K562 (cell line): ENCODE measurements at regions not wholly inside any gene's neighbourhood (a gene's known extent, or its start where the extent isn't known, plus 50 kb on each side); places are given as distances from the start of the nearest gene placed in this dataset.

Source experiments
- ATAC-seq: fragments of 200-7000 bp; cut with Tn5 transposase; 3 replicates; pipeline ENCODE4 v1.9.1; 2020; ENCODE audit warnings: moderate library complexity
- BruUV-seq: library from RNA; stranded (reverse); fragments of 400-500 nt; replicated peaks from 2 replicates; lab custom pipeline; 2021; lab: Mats Ljungman, UMichigan
- CTCF ChIA-PET: fragments of 300-600 bp; formaldehyde crosslinking; extraction: SDS; loops from one replicate; lab custom pipeline; 2021; ENCODE audit warnings: low intra/inter-chr PET ratio; lab: Yijun Ruan, JAX
- POLR2A ChIA-PET: fragments of 300-600, 350-650 bp; sonication (Branson Sonifier 250); formaldehyde crosslinking; extraction: SDS; loops from one replicate; lab custom pipeline; 2021; ENCODE audit warnings: antibody characterized with exemption, inconsistent platforms; lab: Yijun Ruan, JAX
- DNase-seq, 4 experiments: peaks; one replicate each; pipeline versions ENCODE4 v3.0.0 to v3.0.0-alpha.2; 2011 to 2018; ENCODE audit warnings: low spot score in 3 of 4, mixed read lengths in 3 of 4; ENCODE audit errors: extremely low read depth in 1 of 4
- FAIRE-seq: peaks from 2 replicates; lab custom pipeline; 2011; peaks lifted over from hg19 to GRCh38; lab: Jason Lieb, UNC
- H2AFZ ChIP-seq: 2 replicates; pipeline ENCODE4 v1.6.0; 2011; ENCODE audit warnings: low read depth, low read length, control low read depth, inconsistent platforms
- H3K27ac ChIP-seq: fragments of 200-600 bp; 3 replicates; pipeline ENCODE4 v1.8.0; 2011; ENCODE audit warnings: low read depth, mild to moderate bottlenecking, control low read depth, inconsistent platforms, low read length, moderate library complexity, mixed read lengths; ENCODE audit errors: extremely low read depth
- H3K27me3 ChIP-seq, 2 experiments: fragments of 300-600 bp in 1 of 2; 2 replicates in 1 of 2; 3 replicates in 1 of 2; pipeline versions ENCODE4 v1.6.0 to v1.8.0; 2011; ENCODE audit warnings: inconsistent platforms in 2 of 2, low read length in 2 of 2, mild to moderate bottlenecking in 1 of 2, mixed read lengths in 1 of 2, moderate library complexity in 1 of 2; ENCODE audit not compliant: control insufficient read depth in 2 of 2, insufficient read depth in 2 of 2
- H3K36me3 ChIP-seq: fragments of 300-600 bp; 3 replicates; pipeline ENCODE4 v1.8.0; 2011; ENCODE audit warnings: mild to moderate bottlenecking, low read length, inconsistent platforms; ENCODE audit not compliant: control insufficient read depth, insufficient read depth
- H3K4me1 ChIP-seq, 2 experiments: fragments of 200-600 bp in 1 of 2; replicated peaks in 1 of 2; 2 replicates in 1 of 2; 3 replicates in 1 of 2; pipeline versions ENCODE4 v1.5.1 to v1.8.0; 2011; ENCODE audit warnings: inconsistent platforms in 2 of 2, low read length in 2 of 2, mild to moderate bottlenecking in 1 of 2, mixed read lengths in 1 of 2, moderate library complexity in 1 of 2; ENCODE audit not compliant: control insufficient read depth in 2 of 2, insufficient read depth in 2 of 2
- H3K4me2 ChIP-seq: 2 replicates; pipeline ENCODE4 v1.6.1; 2011; ENCODE audit warnings: low read length, control low read depth, inconsistent platforms, mixed read lengths; ENCODE audit not compliant: insufficient read depth
- H3K4me3 ChIP-seq: fragments of 200-600 bp; sonication (generic), shearing (Covaris generic); 2 replicates; pipeline ENCODE4 v1.5.1; 2016; ENCODE audit warnings: control low read depth, inconsistent platforms
- H3K79me2 ChIP-seq: fragments of 200-600 bp; 3 replicates; pipeline ENCODE4 v1.8.0; 2011; ENCODE audit warnings: low read length, inconsistent platforms; ENCODE audit not compliant: control insufficient read depth, insufficient read depth
- H3K9ac ChIP-seq, 2 experiments: 2 replicates each; pipeline versions ENCODE4 v1.6.0 to v1.6.1; 2011; ENCODE audit warnings: low read depth in 2 of 2, low read length in 2 of 2, control low read depth in 1 of 2, inconsistent platforms in 1 of 2, mild to moderate bottlenecking in 1 of 2, mixed read lengths in 1 of 2; ENCODE audit not compliant: insufficient read depth in 1 of 2
- H3K9me1 ChIP-seq: one replicate; pipeline ENCODE4 v1.6.0; 2011; ENCODE audit warnings: inconsistent platforms, mild to moderate bottlenecking, low read length, moderate library complexity; ENCODE audit not compliant: control insufficient read depth, insufficient read depth
- H3K9me3 ChIP-seq: replicated peaks from 2 replicates; pipeline ENCODE4 v1.5.1; 2011; ENCODE audit warnings: low read depth, low read length, inconsistent platforms; ENCODE audit not compliant: control insufficient read depth, insufficient read depth
- H4K20me1 ChIP-seq: replicated peaks from 2 replicates; pipeline ENCODE4 v1.6.1; 2011; ENCODE audit warnings: low read length, inconsistent platforms, mixed read lengths; ENCODE audit not compliant: control insufficient read depth, insufficient read depth
- CHD2 ChIP-seq: IDR thresholded peaks from 2 replicates; pipeline ENCODE4 v1.6.1; 2011; ENCODE audit warnings: low read depth, low read length
- GTF2B ChIP-seq: IDR thresholded peaks from 2 replicates; pipeline ENCODE4 v1.6.1; 2011; ENCODE audit not compliant: insufficient read length; ENCODE audit errors: extremely low read depth
- ILK ChIP-seq: fragments of 450-650 bp; IDR thresholded peaks from 2 replicates; pipeline ENCODE4 v1.6.1; 2016; ENCODE audit warnings: missing genetic modification characterization, low read depth, mild to moderate bottlenecking, missing compliant biosample characterization, moderate library complexity, borderline replicate concordance
- LCOR ChIP-seq: sonication (generic); formaldehyde crosslinking; IDR thresholded peaks from 2 replicates; pipeline ENCODE4 v1.8.0; 2022; ENCODE audit warnings: mild to moderate bottlenecking, missing genetic modification reagents
- MAFG ChIP-seq: fragments of 450-650 bp; conservative IDR thresholded peaks from 2 replicates; pipeline ENCODE4 v1.6.1; 2016; ENCODE audit warnings: missing genetic modification characterization, missing compliant biosample characterization
- MAZ ChIP-seq, 2 experiments: fragments of 450-650 bp in 1 of 2; sonication (generic) in 1 of 2; formaldehyde crosslinking; IDR thresholded peaks in 1 of 2; conservative IDR thresholded peaks in 1 of 2; 2 replicates each; pipeline versions ENCODE4 v1.4.0 to v1.5.0; 2020; ENCODE audit warnings: mild to moderate bottlenecking in 1 of 2, missing genetic modification reagents in 1 of 2
- PRMT5 ChIP-seq: sonication (generic); formaldehyde crosslinking; IDR thresholded peaks from 2 replicates; pipeline ENCODE4 v1.5.0; 2020; ENCODE audit warnings: missing genetic modification reagents
- STAT5A ChIP-seq: IDR thresholded peaks from 2 replicates; pipeline ENCODE4 v1.6.1; 2012; ENCODE audit warnings: low read length, inconsistent platforms, borderline replicate concordance
- TFAM ChIP-seq: fragments of 250-450 bp; sonication (Bioruptor Pico); conservative IDR thresholded peaks from 2 replicates; pipeline ENCODE4 v1.5.0; 2021; ENCODE audit warnings: mild to moderate bottlenecking, moderate library complexity
- UBTF ChIP-seq, 2 experiments: IDR thresholded peaks; 2 replicates each; pipeline ENCODE4 v1.6.1; 2012; ENCODE audit warnings: improper control_type of control experiment in 2 of 2, low read depth in 2 of 2, low read length in 2 of 2, borderline replicate concordance in 1 of 2
- YBX1 ChIP-seq: fragments of 450-650 bp; IDR thresholded peaks from 2 replicates; pipeline ENCODE4 v1.7.1; 2016; ENCODE audit warnings: mild to moderate bottlenecking
- ZNF444 ChIP-seq: fragments of 250-450 bp; sonication (Bioruptor Pico); IDR thresholded peaks from 2 replicates; pipeline ENCODE4 v1.4.0; 2020; ENCODE audit warnings: mild to moderate bottlenecking, moderate library complexity
- ZNF584 ChIP-seq: fragments of 200-800 bp; sonication (Bioruptor generic); IDR thresholded peaks from 2 replicates; pipeline ENCODE4 v1.6.1; 2016; ENCODE audit warnings: low read depth, mild to moderate bottlenecking, missing genetic modification characterization, missing compliant biosample characterization
- ZNF707 ChIP-seq: fragments of 250-450 bp; sonication (Bioruptor Pico); conservative IDR thresholded peaks from 2 replicates; pipeline ENCODE4 v1.8.0; 2022; ENCODE audit warnings: inconsistent platforms, mild to moderate bottlenecking, moderate library complexity
- WGBS: fragments of 100-300 bp; shearing (Covaris generic); methylation state at CpG from one replicate; pipeline ENCODE4 v1.1.6; 2016; ENCODE audit warnings: low coverage, mixed read lengths; ENCODE audit not compliant: insufficient coverage; ENCODE audit errors: missing lambda C conversion rate; 5-methylcytosine and 5-hydroxymethylcytosine counted together
- in situ Hi-C: fragments of 300-500 bp; cut with MboI; formaldehyde crosslinking; loops from 4 replicates; pipeline ENCODE4 v1.15.0; 2018; ENCODE audit warnings: inconsistent platforms, mixed read lengths
- intact Hi-C: fragments of 100-400 bp; cut with micrococcal nuclease; formaldehyde crosslinking; loops from 2 replicates; pipeline ENCODE4 v1.14.2; 2022

- no peaks in the 10 kb centered on the region for H3K36me3 ChIP-seq
- H4K20me1 ChIP-seq, result no peaks in the 10 kb centered on the region
- no peak overlapping the region for H3K27ac ChIP-seq
- ATAC-seq (no peak), FAIRE-seq (no peak), DNase-seq (no peak)
- H3K79me2 ChIP-seq, result no peaks in the 10 kb centered on the region
- H3K4me3 ChIP-seq, result no peak overlapping the region
- intact Hi-C loops (no loop called here), in situ Hi-C loops (no loop called here)
- no peaks in the 10 kb centered on the region for H3K27me3 ChIP-seq
- no peaks in the 10 kb centered on the region for H3K4me1 ChIP-seq
- 0% methylated on average over 1 of the region's 1 CpG for WGBS
- no peak overlapping the region for H3K4me2 ChIP-seq
- H3K9ac ChIP-seq, result no peak overlapping the region
- no peaks in the 10 kb centered on the region for H3K9me3 ChIP-seq
- no peak overlapping the region for H2AFZ ChIP-seq
- H3K9me1 ChIP-seq, result no peaks in the 10 kb centered on the region
- TF ChIP-seq YBX1 (no peak), TFAM (CRISPR knock-in tag) (no peak), MAFG (tag) (no peak), ZNF707 (no peak), UBTF (IDR thresholded peaks at IDR 0.05; ENCODE audit: borderline replicate concordance in 1 of 2, low read depth in 2 of 2, low read length in 2 of 2) (no peak), ILK (no peak), MAZ (CRISPR knock-in tag; conservative IDR thresholded peaks at IDR 0.05 in 1 of 2, IDR thresholded peaks at IDR 0.05 in 1 of 2) (no peak), ZNF444 (no peak), PRMT5 (CRISPR knock-in tag) (no peak), GTF2B (no peak), CHD2 (no peak), STAT5A (no peak), ZNF584 (CRISPR knock-in tag) (no peak), LCOR (CRISPR knock-in tag) (no peak)
- BruUV-seq, result no TSS peak
- POLR2A ChIA-PET, result no interaction called here
- CTCF ChIA-PET, result no interaction called here
Observed at GRCh38 chr22:26983311-26983710, 325.9 kb downstream of the MIAT start.
